Upper lobe of right lung (tissue), 1 donor: ENCODE measurements at regions not wholly inside any gene's neighbourhood (a gene's known extent, or its start where the extent isn't known, plus 50 kb on each side); places are given as distances from the start of the nearest gene placed in this dataset.

Experiments used
- ATAC-seq: fragments of 200-7000 bp; cut with Tn5 transposase; one replicate; pipeline ENCODE4 v1.9.1; 2020; ENCODE audit warnings: mild to moderate bottlenecking, moderate library complexity
- DNase-seq: peaks from one replicate; pipeline ENCODE4 v3.0.0-alpha.2; 2020
- H3K27ac ChIP-seq: fragments of 200-600 bp; one replicate; pipeline ENCODE4 v1.8.0; 2022
- H3K27me3 ChIP-seq: fragments of 200-600 bp; one replicate; pipeline ENCODE4 v1.8.0; 2022; ENCODE audit warnings: mild to moderate bottlenecking
- H3K36me3 ChIP-seq: fragments of 200-600 bp; one replicate; pipeline ENCODE4 v1.8.0; 2022
- H3K4me1 ChIP-seq: fragments of 200-600 bp; one replicate; pipeline ENCODE4 v1.8.0; 2022
- H3K4me3 ChIP-seq: fragments of 200-600 bp; one replicate; pipeline ENCODE4 v1.8.0; 2022; ENCODE audit warnings: mild to moderate bottlenecking
- H3K9me3 ChIP-seq: fragments of 200-600 bp; one replicate; pipeline ENCODE4 v1.8.0; 2022
- intact Hi-C: fragments of 100-400 bp; cut with DNase I; formaldehyde crosslinking; loops from one replicate; pipeline ENCODE4 v1.11.0; 2022
- TF ChIP-seq, protein P1 (sequence below): fragments of 200-600 bp; IDR thresholded peaks from one replicate; pipeline ENCODE4 v1.8.0; 2022; ENCODE audit warnings: antibody characterized with exemption
- donor health status: DM: no; HTN: yes; CAD: no; lungs with severe emphysema.

DNA sequence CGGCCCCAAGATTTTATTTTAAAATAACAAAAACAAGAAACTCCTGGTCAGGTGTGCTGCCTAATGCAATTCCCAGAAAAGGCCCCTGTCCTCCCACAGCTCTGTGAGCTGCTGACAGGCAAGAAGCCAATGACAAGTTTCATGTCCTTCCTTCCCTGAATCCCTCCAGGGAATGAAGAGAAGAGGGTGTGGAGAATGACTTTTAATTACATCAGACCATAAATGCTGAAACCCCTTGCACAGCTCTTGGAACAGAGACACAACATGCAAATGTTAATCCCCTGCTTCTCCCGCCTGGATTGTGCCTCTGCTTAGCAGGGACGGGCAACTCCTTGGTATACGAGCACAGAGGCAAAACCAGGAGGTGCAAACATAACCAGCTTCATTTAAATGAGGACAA lies 228.1 kb upstream of the CAMK1G start:
- Histone ChIP-seq H3K4me3 (no peak overlapping the region), H3K36me3 (no peaks in the 10 kb centered on the region), H3K9me3 (no peaks in the 10 kb centered on the region), H3K4me1 (no peaks in the 10 kb centered on the region), H3K27me3 (no peaks in the 10 kb centered on the region), H3K27ac (no peak overlapping the region)
- DNase-seq = no peak
- no peak for ATAC-seq
- intact Hi-C loops = no loop called here
- TF ChIP-seq, protein P1, sequence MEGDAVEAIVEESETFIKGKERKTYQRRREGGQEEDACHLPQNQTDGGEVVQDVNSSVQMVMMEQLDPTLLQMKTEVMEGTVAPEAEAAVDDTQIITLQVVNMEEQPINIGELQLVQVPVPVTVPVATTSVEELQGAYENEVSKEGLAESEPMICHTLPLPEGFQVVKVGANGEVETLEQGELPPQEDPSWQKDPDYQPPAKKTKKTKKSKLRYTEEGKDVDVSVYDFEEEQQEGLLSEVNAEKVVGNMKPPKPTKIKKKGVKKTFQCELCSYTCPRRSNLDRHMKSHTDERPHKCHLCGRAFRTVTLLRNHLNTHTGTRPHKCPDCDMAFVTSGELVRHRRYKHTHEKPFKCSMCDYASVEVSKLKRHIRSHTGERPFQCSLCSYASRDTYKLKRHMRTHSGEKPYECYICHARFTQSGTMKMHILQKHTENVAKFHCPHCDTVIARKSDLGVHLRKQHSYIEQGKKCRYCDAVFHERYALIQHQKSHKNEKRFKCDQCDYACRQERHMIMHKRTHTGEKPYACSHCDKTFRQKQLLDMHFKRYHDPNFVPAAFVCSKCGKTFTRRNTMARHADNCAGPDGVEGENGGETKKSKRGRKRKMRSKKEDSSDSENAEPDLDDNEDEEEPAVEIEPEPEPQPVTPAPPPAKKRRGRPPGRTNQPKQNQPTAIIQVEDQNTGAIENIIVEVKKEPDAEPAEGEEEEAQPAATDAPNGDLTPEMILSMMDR = no peak

DNA sequence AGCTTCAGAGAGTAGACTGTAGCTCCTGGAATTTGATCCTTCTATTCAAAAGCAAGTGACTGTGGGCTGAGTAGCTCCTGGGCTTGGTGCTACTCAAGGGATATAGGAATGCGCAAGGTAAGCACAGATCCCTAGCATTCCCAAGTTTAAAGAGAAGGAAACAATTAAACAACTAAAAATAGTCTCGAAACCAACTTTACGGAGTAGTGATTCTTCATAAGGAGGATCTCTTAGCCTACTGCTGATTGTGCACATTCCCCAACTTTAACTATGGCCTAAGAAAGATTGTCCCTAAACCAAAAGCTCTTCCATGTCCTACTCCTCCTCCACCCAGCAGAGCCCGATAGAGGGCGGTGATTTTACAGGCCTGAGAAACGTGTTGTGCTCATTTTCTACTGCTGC lies 226.5 kb upstream of the CAMK1G start:
- Histone ChIP-seq H3K4me3 (no peak overlapping the region), H3K27ac (no peak overlapping the region), H3K36me3 (no peaks in the 10 kb centered on the region), H3K4me1 (no peaks in the 10 kb centered on the region), H3K27me3 (no peaks in the 10 kb centered on the region), H3K9me3 (no peaks in the 10 kb centered on the region)
- TF ChIP-seq, protein P1 = no peak
- intact Hi-C loops = no loop called here
- peak; percentile 38 for ATAC-seq
- no peak for DNase-seq

DNA sequence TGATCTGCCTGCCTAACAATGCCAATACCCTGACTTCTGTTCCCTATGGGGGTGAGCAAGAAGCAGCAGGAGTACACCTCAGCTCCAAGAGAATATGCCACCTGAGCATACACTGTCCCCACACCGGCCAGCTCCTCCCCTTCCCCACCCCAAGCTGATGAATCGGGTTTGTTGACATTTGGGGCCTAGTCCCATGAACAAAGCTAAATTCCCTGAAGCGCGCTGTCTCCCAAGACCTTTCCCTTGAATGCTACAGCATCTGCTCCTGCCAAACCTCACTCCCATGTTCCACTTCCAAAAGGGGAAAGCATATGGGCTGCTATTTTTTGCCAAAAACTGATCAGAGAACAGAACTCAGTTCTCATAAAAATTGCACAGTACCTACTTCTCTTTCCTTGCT lies 220.4 kb upstream of the CAMK1G start:
- Histone ChIP-seq H3K4me1 (no peaks in the 10 kb centered on the region), H3K36me3 (no peaks in the 10 kb centered on the region), H3K27me3 (no peaks in the 10 kb centered on the region), H3K9me3 (no peaks in the 10 kb centered on the region), H3K4me3 (no peak overlapping the region), H3K27ac (no peak overlapping the region)
- TF ChIP-seq, protein P1 = no peak
- ATAC-seq (no peak), DNase-seq (no peak)
- intact Hi-C loops = no loop called here

DNA sequence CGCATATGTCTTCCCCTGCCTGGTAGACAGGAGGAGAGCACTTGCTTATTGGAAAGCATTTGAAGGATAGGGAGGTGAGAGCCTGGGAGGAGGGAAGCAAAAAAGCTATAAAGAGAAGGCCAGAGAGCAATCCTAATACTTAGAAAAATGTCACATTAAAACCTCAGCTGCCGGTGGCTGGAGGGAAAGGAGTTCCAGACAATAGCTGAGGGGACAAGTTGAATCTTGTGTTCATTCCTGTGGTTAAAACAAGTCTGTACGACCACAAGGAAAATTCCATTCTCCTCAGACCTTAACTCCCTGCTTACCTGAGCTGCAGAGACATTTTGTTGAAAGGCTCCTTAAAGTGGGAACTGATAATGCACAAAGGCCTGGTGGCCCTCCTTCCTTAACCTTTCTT lies 218.8 kb upstream of the CAMK1G start:
- DNase-seq (no peak), ATAC-seq (no peak)
- Histone ChIP-seq H3K27me3 (no peaks in the 10 kb centered on the region), H3K36me3 (no peaks in the 10 kb centered on the region), H3K4me3 (no peak overlapping the region), H3K9me3 (no peaks in the 10 kb centered on the region), H3K4me1 (no peaks in the 10 kb centered on the region), H3K27ac (no peak overlapping the region)
- intact Hi-C loops = no loop called here
- TF ChIP-seq, protein P1 = no peak

DNA sequence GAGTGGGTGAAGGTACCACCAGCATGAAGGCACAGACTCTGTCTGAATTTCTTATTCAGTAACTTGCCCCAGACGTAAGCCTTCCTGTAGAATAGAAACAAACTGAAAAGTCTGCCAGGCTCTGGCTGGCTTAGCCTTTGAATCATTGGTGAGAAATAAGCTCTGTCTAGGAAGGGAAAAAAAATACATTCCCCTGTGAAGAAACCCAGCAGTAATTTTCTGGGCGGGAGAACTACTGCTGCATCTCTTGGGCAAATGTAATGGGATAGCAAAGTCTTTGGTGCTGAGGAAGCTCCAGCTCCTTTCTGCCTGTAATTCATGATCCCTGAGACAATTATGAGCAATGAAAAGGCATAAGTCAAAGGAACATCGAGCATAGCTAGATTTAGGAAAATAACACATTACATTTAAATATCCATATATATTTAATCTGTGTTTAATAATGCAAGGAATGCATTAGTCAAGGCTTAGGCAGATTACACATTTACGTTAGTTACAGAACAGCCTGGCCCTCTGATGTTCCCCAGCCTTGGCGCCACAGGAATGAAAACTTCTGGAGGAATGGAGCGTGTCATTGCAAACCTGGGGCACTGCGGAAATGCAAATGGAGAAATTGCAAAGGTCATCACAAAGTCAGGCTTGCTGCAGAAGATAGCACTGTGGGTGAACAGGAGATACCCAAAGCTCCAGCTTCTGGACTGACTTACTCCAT lies 216.3 kb upstream of the CAMK1G start:
- Histone ChIP-seq H3K27me3 (no peaks in the 10 kb centered on the region), H3K27ac (no peak overlapping the region), H3K9me3 (no peaks in the 10 kb centered on the region), H3K4me1 (no peaks in the 10 kb centered on the region), H3K4me3 (no peak overlapping the region), H3K36me3 (no peaks in the 10 kb centered on the region)
- TF ChIP-seq, protein P1 = no peak
- ATAC-seq = no peak
- intact Hi-C loops = no loop called here
- no peak for DNase-seq
